ENCODE measurements at regions not wholly inside any gene's neighbourhood (a gene's known extent, or its start where the extent isn't known, plus 50 kb on each side); places are given as distances from the start of the nearest gene placed in this dataset.
"Not testable (repeated sequence)": the region's sequence is repeated elsewhere in the genome, so short reads cannot be mapped to it uniquely, and the experiment has no call there.

DNA sequence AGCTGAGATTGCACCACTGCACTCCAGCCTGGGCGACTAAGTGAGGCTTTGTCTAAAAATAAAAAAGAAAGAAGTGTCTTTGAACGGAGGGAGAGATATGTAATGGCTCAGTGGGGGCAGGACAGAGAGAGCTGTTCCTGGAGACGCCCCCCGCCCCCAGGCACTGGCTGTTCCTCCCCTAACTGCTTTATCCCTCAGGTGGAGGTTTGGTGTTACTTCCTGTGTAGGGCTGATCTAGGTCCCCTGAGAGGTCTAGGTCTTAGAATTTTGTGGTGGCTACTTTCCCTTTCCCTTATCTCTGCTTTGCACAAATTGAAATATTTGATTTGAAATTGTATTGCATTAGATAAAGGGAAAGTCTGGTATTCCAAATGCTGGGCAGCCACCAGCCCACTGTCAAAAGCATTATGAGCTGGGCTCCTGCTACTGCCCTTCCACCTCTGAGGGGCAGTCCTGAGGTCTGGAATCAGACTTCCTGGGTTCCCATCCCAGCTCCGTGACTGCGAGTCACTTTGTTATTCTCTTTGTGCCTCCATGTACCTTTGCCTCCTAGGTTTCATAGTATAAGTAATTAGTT is 134.8 kb upstream of the KIF26B start:
- DNase-seq: no peak

DNA sequence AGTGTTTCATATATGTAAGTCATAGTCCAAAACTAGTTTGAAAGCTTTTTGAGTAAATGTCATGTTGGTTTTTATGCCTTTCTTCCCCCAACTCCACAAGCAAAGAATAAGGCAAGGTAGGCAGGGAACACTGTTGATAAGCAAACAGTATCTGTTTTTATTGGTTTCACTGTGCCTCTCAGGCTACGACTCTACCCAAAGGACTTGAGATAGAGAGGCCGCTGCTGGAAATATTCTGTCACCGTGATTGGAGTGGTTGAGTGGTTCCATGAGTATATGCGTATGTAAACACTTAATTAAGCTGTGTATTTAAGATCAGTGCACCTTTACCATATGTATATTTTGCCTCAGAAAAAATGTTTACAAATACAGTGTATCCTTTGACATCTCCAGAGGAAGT is 138.1 kb upstream of the KIF26B start:
- DNase-seq: peak; percentile 94

DNA sequence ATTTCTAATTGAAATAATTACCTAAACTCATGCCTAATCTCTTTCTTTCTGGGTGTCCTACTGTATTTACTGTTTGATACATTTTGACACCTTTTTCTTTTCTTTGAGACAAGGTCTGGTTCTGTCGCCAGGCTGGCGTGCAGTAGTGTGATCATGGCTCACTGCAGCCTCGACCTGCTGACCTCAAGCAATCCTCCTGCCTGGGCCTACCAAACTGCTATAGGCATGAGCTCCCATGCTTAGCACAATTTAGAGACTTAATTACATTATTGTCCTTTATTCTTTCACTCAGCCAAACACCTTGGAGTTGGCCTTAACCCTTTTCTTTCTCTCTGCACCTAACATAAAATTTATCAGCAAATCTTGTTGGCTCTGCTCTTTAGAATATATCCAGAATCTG is 139.8 kb upstream of the KIF26B start:
- DNase-seq: no peak

- DNase-seq: peak; percentile 57
Observed at GRCh38 chr1:245014247-245015029, 140.3 kb upstream of the KIF26B start.

GRCh38 chr1:245010018-245010614 is 144.7 kb upstream of the KIF26B start:
- DNase-seq: no peak

GRCh38 chr1:245008761-245009160 is 144.4 kb upstream of the HNRNPU start:
- peak; percentile 49 for DNase-seq

DNA sequence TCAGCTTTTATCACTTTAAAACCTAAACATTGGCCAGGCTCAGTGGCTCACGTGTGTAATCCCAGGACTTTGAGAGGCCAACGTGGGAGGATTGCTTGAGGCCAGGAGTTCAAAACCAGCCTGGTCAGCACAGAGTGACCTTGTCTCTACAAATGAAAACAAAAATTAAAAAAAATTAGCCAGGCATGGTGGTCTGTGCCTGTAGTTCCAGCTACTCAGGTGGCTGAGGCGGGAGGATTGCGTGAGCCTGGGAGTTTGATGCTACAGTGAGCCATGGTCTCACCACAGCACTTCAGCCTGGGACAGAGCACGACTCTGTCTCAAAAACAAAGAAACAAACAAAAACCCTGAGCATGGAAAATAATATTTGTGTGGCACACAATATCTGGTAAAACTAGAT is 143.5 kb upstream of the HNRNPU start:
- no peak for DNase-seq

- DNase-seq: no peak
Observed at GRCh38 chr1:245003246-245003645, 138.9 kb upstream of the HNRNPU start.

DNA sequence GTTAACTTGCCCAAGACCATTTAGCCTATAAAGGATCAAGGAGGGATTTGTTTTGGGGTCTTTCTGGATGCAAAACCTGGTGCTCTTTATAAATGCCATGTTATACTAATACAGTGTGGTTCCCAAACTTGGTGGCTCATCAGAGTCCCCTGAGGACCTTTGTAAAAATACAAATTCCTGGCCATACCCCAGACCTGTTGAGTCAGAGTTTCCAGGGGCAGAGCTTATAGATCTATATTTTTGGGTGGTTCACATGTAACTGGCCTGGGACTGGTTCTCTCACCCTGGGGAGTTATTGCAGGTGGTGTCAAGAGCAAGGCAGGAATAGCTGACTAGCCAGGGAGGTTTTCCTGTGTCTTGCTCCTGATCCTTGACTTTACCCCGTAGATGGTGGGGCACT is 136.9 kb upstream of the HNRNPU start:
- no peak for DNase-seq

DNA sequence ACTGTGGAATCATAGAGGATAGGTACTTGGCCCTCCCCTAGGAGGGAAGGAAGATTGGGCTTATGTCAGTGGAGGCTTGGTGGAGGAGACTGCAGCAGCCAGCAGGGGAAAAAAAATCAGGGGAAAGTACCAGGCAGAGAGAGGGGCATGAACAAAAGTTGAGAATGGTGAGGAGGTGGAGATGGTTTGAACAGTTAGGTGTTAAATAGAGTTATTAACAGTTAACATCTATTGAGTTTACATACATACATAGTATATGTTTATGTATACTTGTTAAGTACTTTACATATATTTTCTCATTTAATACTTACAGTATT is 136.5 kb upstream of the HNRNPU start:
- DNase-seq: no peak

DNA sequence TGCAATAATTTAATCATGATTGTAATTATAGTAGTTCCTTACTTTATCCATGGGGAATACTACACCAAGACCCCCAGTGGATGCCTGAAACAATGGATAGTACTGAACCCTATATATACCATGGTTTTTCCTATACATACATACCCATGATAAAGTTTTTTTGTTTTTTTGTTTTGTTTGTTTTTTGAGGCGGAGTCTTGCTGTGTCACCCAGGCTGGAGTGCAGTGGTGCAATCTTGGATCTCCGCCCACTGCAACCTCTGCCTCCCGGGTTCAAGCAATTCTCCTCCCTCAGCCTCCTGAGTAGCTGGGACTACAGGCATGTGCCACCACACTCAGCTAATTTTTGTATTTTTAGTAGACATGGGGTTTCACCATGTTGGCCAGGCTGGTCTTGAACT is 135.3 kb upstream of the HNRNPU start:
- not testable (repeated sequence) for DNase-seq

DNA sequence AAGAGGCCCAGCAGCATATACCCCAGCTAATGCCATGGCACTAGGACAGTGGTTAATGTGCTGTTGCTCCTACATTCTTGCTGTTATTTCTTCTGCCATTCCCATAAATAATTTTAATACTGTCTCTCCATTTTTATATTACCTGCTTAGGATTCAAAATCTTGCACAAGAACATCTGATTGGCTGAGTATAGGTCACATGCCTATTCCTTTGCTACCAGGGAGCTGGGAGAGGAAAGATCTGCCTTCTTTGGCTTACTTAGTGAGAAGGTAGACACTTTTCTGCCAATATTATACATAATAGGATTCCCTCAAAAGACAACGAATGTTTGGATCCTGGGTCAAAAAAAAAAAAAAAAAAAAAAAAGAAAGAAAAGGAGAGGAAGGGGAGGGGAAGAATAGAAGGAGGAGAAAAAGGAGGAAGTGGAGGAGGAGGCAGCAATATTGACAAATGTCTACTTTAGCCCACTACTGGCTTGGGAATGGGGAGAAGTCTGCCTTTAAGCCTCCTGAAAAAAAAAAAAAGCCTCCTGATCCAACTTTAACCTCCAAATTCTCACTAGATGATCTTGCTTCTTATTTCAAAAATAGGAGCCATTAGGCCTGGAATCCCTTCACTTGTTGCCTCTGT is 134.5 kb upstream of the HNRNPU start:
- no peak for DNase-seq

GRCh38 chr1:244995602-244996400 is 131.5 kb upstream of the HNRNPU start:
- no peak for DNase-seq

GRCh38 chr1:244992833-244993232 is 128.5 kb upstream of the HNRNPU start:
- DNase-seq: peak; percentile 72

DNA sequence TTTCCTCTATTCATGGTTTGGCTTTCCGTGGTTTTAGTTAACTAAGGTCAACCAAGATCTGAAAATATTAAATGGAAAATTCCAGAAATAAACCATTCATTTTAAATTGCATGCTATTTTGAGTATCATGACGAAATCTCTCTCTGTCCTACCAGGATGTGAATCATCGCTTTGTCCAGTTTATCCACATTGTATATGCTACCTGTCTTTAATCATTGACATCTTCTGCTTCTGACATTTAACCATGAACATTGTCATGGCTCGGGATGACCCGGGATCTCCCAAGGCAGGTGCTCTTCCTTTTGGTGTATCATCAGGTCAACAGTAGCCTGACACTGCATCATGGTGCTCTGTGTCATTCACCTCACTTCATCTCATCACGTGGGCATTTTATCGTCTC is 125.5 kb upstream of the HNRNPU start:
- DNase-seq: peak; percentile 47

DNA sequence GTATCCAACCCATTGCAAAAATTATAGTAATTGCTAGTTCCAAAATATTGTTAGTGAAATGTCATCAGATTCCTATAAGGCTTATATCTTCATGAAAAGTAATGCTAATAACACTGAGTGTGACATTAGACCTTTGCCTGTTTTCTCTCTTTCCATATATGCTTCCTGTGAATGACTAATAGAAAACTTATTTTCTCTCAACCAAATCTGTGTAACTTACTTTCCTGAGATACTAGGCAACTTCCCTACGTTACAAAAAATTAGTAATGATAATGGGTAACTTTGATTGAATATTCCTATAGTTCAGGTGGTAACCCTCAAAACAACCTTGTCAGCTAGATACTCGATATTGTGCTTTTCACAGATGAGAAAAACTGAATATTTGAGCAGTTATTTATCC is 124.2 kb upstream of the HNRNPU start:
- no peak for DNase-seq

GRCh38 chr1:244980605-244981004 is 116.3 kb upstream of the HNRNPU start:
- no peak for DNase-seq

DNA sequence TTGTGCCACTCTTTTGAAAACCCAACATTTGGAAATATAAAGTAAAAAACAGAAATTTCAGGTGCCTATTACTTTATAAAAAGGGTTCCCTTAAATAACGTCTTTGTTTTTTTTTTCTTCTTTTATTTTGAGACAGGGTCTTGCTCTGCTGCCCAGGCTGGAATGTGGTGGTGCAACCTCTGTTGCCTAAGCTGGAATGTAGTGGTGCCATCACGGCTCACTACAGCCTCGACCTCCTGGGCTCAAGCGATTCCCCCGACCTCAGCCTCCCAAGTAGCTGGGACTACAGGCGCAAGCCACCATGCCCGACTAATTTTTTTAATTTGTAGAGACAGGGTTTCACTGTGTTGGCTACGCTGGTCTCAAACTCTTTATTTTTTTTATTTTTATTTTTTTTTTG is 110.2 kb upstream of the HNRNPU start:
- no peak for DNase-seq

DNA sequence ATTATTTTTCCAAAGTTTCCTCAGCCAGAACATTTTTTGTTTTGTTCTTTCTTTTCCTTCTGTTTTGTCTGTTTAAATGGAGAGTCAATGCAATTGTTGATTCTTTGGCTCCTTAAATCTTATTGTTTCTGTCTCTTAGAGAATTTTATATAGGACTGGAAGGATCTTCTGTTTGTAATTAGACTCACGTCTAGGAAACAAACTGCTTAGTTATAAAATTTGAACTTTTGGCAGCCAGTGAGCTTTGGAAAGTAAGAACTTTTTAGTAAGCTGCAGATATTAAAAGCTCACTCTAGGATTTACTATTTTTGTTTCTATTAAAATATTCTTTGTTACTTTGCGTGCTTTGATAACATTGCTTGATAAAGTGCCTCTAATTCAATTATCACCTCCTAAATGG is 109.8 kb upstream of the HNRNPU start:
- DNase-seq: no peak

DNA sequence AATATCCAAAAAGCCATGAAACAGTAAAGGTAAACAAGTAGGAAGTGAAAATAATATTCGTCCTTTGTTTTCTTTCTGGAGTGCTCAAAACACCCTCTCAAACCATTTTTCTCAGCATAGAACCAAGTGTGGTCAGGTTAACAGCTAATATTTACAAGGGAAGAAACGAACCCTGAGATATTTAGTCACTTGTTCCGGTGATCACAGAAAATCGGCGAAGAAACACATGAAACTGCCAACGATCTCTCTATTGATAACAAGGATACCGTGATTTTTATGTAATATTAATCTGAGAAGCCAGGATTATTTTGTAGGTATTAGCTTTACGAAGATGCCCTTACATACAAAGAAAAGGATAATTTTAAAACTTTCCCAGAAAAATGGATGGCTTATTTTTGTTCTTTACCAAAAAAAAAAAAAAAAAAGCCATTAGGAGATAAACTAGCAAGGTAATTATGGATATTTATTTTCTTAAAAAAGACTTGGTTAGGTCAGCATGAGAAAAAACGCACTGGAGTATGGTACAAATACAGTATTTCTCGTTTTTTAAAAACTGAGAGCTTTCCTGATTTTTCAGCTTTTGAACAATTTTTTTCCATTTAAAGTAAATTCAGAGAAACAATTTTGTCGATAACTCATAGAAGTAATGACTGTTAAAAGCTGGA is 107.3 kb upstream of the HNRNPU start:
- DNase-seq: peak; percentile 72

GRCh38 chr1:244970744-244971551 is 106.6 kb upstream of the HNRNPU start:
- peak; percentile 98 for DNase-seq

GRCh38 chr1:244970236-244970743 is 105.9 kb upstream of the HNRNPU start:
- DNase-seq: peak; percentile 89
